Heart left ventricle (tissue), 16 donors: ENCODE measurements at regions not wholly inside any gene's neighbourhood (a gene's known extent, or its start where the extent isn't known, plus 50 kb on each side); places are given as distances from the start of the nearest gene placed in this dataset.

Source experiments
- ATAC-seq, 4 donors: fragments of 200-7000 bp; cut with Tn5 transposase; one replicate each; pipeline ENCODE4 v1.9.1; 2020 to 2022; ENCODE audit warnings: moderate library complexity in 4 of 4, mild to moderate bottlenecking in 3 of 4, moderate number of reproducible peaks in 1 of 4
- DNase-seq, 5 donors: peaks; one replicate each; pipeline ENCODE4 v3.0.0-alpha.2; 2020
- H3K27ac ChIP-seq, 12 donors: fragments of 200-600 bp; sonication (generic) in 4 of 12; one replicate each; pipeline versions ENCODE4 v1.5.0 to v1.8.0; 2016 to 2022; ENCODE audit warnings: mild to moderate bottlenecking in 2 of 12
- H3K27me3 ChIP-seq, 9 donors: fragments of 200-600 bp; sonication (generic) in 2 of 9; one replicate each; pipeline versions ENCODE4 v1.5.1 to v1.8.0; 2016 to 2022; ENCODE audit warnings: mild to moderate bottlenecking in 3 of 9
- H3K36me3 ChIP-seq, 9 donors: fragments of 200-600 bp; sonication (generic) in 2 of 9; one replicate each; pipeline versions ENCODE4 v1.5.0 to v1.8.0; 2018 to 2022; ENCODE audit warnings: mild to moderate bottlenecking in 2 of 9
- H3K4me1 ChIP-seq, 12 donors: fragments of 200-600 bp; sonication (generic) in 4 of 12; one replicate each; pipeline versions ENCODE4 v1.5.0 to v1.8.0; 2016 to 2022; ENCODE audit warnings: mild to moderate bottlenecking in 3 of 12
- H3K4me3 ChIP-seq, 12 donors: fragments of 200-600 bp; sonication (generic) in 4 of 12; one replicate each; pipeline versions ENCODE4 v1.5.0 to v1.8.0; 2017 to 2022; ENCODE audit warnings: mild to moderate bottlenecking in 9 of 12, moderate library complexity in 4 of 12
- H3K9me3 ChIP-seq, 12 donors: fragments of 200-600 bp; sonication (generic) in 4 of 12; one replicate each; pipeline versions ENCODE4 v1.5.0 to v1.8.0; 2016 to 2022; ENCODE audit warnings: mild to moderate bottlenecking in 1 of 12
- POLR2A ChIP-seq, 2 donors: fragments of 450-650 bp; IDR thresholded peaks; one replicate each; pipeline ENCODE4 v1.6.1; 2017; ENCODE audit warnings: antibody characterized with exemption in 2 of 2, mild to moderate bottlenecking in 2 of 2, moderate library complexity in 2 of 2
- WGBS, 4 donors: extraction: QIAGEN DNeasy Blood & Tissue Kit in 2 of 4; methylation state at CpG; one replicate each; pipeline versions ENCODE4 v1.1.5 to v1.1.7; 2013 to 2018; 5-methylcytosine and 5-hydroxymethylcytosine counted together
- intact Hi-C, 10 donors: fragments of 100-400 bp; cut with DNase I; formaldehyde crosslinking; loops; one replicate each; pipeline versions ENCODE4 v1.11.1 to v1.14.2; 2022
- TF ChIP-seq, protein P1 (sequence below), 12 donors: fragments of 200-600 bp; sonication (generic) in 4 of 12; IDR thresholded peaks; one replicate each; pipeline versions ENCODE4 v1.5.0 to v1.8.0; 2018 to 2022; ENCODE audit warnings: antibody characterized with exemption in 12 of 12, mild to moderate bottlenecking in 5 of 12
- donor health status: ischemic (EF 13 %, LVEDD 7.1; RV severe dilation, severe dysfunction).
- donor health status: healthy with polysubstance abuse.
- donor health status: DM: no; HTN: yes; CAD: no.
- donor health status: DM: no; HTN: no; CAD: no.
- donor health status: ischemic (EF 25% LVEDD 6.9; RV normal size, moderate dysfunction).
- donor health status: ischemic (EF 25% LVEDD 5.7; RV mildly dilated, moderate dysfunction).
- donor health status: healthy.
- donor health status: DM: yes; HTN: yes; CAD: no.
- donor health status: ischemic (EF 35%, LVEDD 5.7; RV mildly dilated, moderate dysfunction).
- donor health status: nonischemic (EF 11% LVEDD 7.7; RV severe dilation, severe dysfunction).
- donor health status: DM: yes; HTN: yes; CAD: no.
- donor health status: PGD.
- donor health status: ischemic (EF 29% LVEDD 5.4; RV normal size, mild dysfunction).
- donor health status: nonischemic (EF 23%, LVEDD 6.1; RV moderate dilation, normal function).

DNA sequence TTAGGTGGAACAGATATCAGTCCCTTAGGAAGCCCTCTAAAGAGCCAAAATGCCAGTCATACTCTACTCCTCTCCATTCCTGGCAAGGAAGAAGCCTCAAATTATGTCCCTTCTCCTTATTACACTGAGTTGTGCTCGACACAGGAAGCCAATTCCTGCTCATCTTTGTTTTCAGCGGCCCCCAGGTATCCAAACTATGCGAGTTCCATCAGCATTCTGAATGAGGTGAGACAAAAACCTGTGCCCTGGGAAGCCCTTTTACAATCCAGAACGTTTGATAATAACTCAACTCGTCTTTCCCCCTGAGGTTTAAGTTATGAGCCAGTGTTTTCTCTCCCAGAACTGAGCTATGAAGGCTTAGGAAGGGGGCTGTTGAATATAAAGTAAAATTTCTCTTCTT lies 580.5 kb downstream of the NXPH1 start:
- Histone ChIP-seq H3K27me3 (no peaks in the 10 kb centered on the region), H3K4me1 (no peaks in the 10 kb centered on the region), H3K9me3 (peaks cover 0 to 12% (median 0%) of the 10 kb centered on the region in 12 donors), H3K4me3 (no peak overlapping the region), H3K27ac (no peak overlapping the region), H3K36me3 (no peaks in the 10 kb centered on the region)
- intact Hi-C loops, result no loop called here
- no peak for ATAC-seq
- DNase-seq, result no peak
- TF ChIP-seq, protein P1, sequence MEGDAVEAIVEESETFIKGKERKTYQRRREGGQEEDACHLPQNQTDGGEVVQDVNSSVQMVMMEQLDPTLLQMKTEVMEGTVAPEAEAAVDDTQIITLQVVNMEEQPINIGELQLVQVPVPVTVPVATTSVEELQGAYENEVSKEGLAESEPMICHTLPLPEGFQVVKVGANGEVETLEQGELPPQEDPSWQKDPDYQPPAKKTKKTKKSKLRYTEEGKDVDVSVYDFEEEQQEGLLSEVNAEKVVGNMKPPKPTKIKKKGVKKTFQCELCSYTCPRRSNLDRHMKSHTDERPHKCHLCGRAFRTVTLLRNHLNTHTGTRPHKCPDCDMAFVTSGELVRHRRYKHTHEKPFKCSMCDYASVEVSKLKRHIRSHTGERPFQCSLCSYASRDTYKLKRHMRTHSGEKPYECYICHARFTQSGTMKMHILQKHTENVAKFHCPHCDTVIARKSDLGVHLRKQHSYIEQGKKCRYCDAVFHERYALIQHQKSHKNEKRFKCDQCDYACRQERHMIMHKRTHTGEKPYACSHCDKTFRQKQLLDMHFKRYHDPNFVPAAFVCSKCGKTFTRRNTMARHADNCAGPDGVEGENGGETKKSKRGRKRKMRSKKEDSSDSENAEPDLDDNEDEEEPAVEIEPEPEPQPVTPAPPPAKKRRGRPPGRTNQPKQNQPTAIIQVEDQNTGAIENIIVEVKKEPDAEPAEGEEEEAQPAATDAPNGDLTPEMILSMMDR (IDR thresholded peaks at IDR 0.05), result no peak
- no peak for TF ChIP-seq POLR2A (IDR thresholded peaks at IDR 0.05)
- WGBS, 4 donors, result 14 to 21% (median 20%) methylated on average over 5 of the region's 5 CpGs

DNA sequence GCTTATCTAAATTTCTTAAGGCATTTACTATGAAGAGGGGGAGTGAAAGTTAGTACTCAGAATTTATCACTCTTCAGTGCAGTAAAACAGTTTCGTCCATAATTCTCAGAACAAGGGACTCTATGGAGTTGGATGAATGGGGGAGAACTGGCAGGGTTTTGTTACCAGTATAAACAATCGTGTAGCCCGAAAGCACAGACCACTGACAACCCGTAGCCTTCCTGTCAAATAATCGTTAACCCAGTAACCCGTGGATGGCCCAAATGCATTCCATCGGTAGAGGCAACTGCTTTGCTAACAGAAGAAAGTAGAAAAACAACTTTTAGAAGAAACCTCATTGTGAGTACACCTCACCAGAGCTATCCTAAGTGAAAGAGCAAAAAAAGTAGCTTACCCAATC lies 583.9 kb downstream of the NXPH1 start:
- H3K27me3 ChIP-seq, result no peaks in the 10 kb centered on the region
- DNase-seq (no peak), ATAC-seq (no peak)
- 77 to 91% (median 86%) methylated on average over 7 of the region's 7 CpGs for WGBS, 4 donors
- peaks cover 0 to 11% (median 0%) of the 10 kb centered on the region in 12 donors for H3K9me3 ChIP-seq
- H3K4me1 ChIP-seq, result no peaks in the 10 kb centered on the region
- no peak overlapping the region for H3K27ac ChIP-seq
- intact Hi-C loops, result no loop called here
- no peak for TF ChIP-seq POLR2A (IDR thresholded peaks at IDR 0.05)
- TF ChIP-seq, protein P1 (IDR thresholded peaks at IDR 0.05), result no peak
- no peaks in the 10 kb centered on the region for H3K36me3 ChIP-seq
- H3K4me3 ChIP-seq, result no peak overlapping the region

GRCh38 chr7:9022456-9022855 lies 589.0 kb downstream of the NXPH1 start:
- 80 to 93% (median 91%) methylated on average over 1 of the region's 1 CpG for WGBS, 4 donors

DNA sequence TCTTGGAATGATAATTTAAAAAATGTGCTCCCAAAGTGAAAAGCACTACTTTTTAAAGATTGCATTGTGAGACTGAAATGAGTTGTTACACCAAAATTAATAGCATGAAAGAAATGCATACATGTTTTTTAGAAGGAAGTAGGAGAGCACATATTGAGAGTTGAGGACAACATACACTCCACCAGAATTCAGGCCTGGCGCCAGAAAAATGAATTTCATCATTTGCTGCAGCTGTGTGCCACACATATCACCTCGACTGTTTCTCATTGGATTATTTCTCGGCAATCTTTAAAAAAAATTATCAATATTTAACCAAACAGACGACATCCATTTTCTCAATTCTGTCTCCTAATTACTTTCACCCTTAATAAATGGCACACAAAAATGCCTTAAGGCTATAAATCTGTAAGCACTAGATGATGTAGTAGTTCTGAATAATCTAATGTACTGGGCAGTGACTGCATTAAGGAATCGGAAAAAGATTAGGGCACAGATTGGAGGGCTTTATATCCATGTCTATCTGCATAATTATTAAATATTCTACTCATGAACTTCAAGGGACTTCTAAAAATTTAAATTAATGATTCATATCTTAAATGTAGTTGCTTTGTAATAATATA lies 590.4 kb downstream of the NXPH1 start:
- WGBS, 4 donors, result 70 to 86% (median 81%) methylated on average over 5 of the region's 5 CpGs
- no peak for DNase-seq
- Histone ChIP-seq H3K9me3 (peaks cover 0 to 9% (median 0%) of the 10 kb centered on the region in 12 donors), H3K27ac (no peak overlapping the region), H3K4me3 (no peak overlapping the region), H3K36me3 (no peaks in the 10 kb centered on the region), H3K4me1 (no peaks in the 10 kb centered on the region), H3K27me3 (no peaks in the 10 kb centered on the region)
- TF ChIP-seq, protein P1 (IDR thresholded peaks at IDR 0.05), result no peak
- no peak for TF ChIP-seq POLR2A (IDR thresholded peaks at IDR 0.05)
- ATAC-seq, result no peak
- intact Hi-C loops, result no loop called here

More at GRCh38 chr7:9022456-9022855, 589.0 kb downstream of the NXPH1 start:
- ATAC-seq (no peak), DNase-seq (no peak)
- peaks cover 0 to 9% (median 0%) of the 10 kb centered on the region in 12 donors for H3K9me3 ChIP-seq
- H3K4me3 ChIP-seq, result no peak overlapping the region
- H3K27me3 ChIP-seq, result no peaks in the 10 kb centered on the region
- H3K36me3 ChIP-seq, result no peaks in the 10 kb centered on the region
- no peak for TF ChIP-seq POLR2A (IDR thresholded peaks at IDR 0.05)
- TF ChIP-seq, protein P1 (IDR thresholded peaks at IDR 0.05), result no peak
- H3K27ac ChIP-seq, result no peak overlapping the region
- intact Hi-C loops, result no loop called here
- H3K4me1 ChIP-seq, result no peaks in the 10 kb centered on the region
